Heart right ventricle (tissue), 16 donors: ENCODE measurements at regions not wholly inside any gene's neighbourhood (a gene's known extent, or its start where the extent isn't known, plus 50 kb on each side); places are given as distances from the start of the nearest gene placed in this dataset.
A peak's percentile ranks its signal among the peaks of the same experiment; 100 is the strongest.

Experiments used
- ATAC-seq, 8 donors: fragments of 200-7000 bp; cut with Tn5 transposase; one replicate each; pipeline ENCODE4 v1.9.1; 2020; ENCODE audit warnings: mild to moderate bottlenecking in 8 of 8, moderate library complexity in 8 of 8, moderate number of reproducible peaks in 1 of 8
- DNase-seq, 2 donors: peaks; one replicate each; pipeline ENCODE4 v3.0.0-alpha.2; 2020
- H3K27ac ChIP-seq, 10 donors: fragments of 200-600 bp; sonication (generic) in 2 of 10; one replicate each; pipeline versions ENCODE4 v1.5.0 to v1.8.0; 2020 to 2022; ENCODE audit warnings: mild to moderate bottlenecking in 3 of 10
- H3K27me3 ChIP-seq, 7 donors: fragments of 200-600 bp; one replicate each; pipeline ENCODE4 v1.8.0; 2021 to 2022; ENCODE audit warnings: mild to moderate bottlenecking in 2 of 7
- H3K36me3 ChIP-seq, 9 donors: fragments of 200-600 bp; sonication (generic) in 1 of 9; one replicate each; pipeline versions ENCODE4 v1.5.0 to v1.8.0; 2020 to 2022; ENCODE audit warnings: mild to moderate bottlenecking in 2 of 9
- H3K4me1 ChIP-seq, 9 donors: fragments of 200-600 bp; sonication (generic) in 1 of 9; one replicate each; pipeline versions ENCODE4 v1.5.0 to v1.8.0; 2020 to 2022; ENCODE audit warnings: mild to moderate bottlenecking in 4 of 9
- H3K4me3 ChIP-seq, 10 donors: fragments of 200-600 bp; sonication (generic) in 2 of 10; one replicate each; pipeline versions ENCODE4 v1.5.0 to v1.8.0; 2020 to 2022; ENCODE audit warnings: mild to moderate bottlenecking in 7 of 10, moderate library complexity in 2 of 10
- H3K9me3 ChIP-seq, 11 donors: fragments of 200-600 bp in 10 of 11; sonication (generic) in 2 of 11; one replicate each; pipeline versions ENCODE4 v1.5.0 to v1.8.0; 2013 to 2022; ENCODE audit warnings: mild to moderate bottlenecking in 2 of 11, control low read depth in 1 of 11, moderate library complexity in 1 of 11
- CTCF ChIP-seq, 9 donors: fragments of 200-600 bp; sonication (generic) in 2 of 9; IDR thresholded peaks; one replicate each; pipeline versions ENCODE4 v1.5.0 to v1.8.0; 2021 to 2022; ENCODE audit warnings: antibody characterized with exemption in 9 of 9, mild to moderate bottlenecking in 5 of 9, moderate library complexity in 1 of 9
- WGBS, 2 donors: extraction: QIAGEN DNeasy Blood & Tissue Kit; methylation state at CpG; one replicate each; pipeline ENCODE4 v1.1.7; 2013; ENCODE audit warnings: inconsistent platforms in 1 of 2; 5-methylcytosine and 5-hydroxymethylcytosine counted together
- intact Hi-C, 10 donors: fragments of 100-400 bp; cut with DNase I; formaldehyde crosslinking; loops; one replicate each; pipeline versions ENCODE4 v1.11.1 to v1.14.2; 2022
- donor health status: Arrhythmogenic right ventricular cardiomyopathy.
- donor health status: ischemic (EF 13 %, LVEDD 7.1; RV severe dilation, severe dysfunction).
- donor health status: healthy with polysubstance abuse.
- donor health status: DM: no; HTN: yes; CAD: no.
- donor health status: DM: no; HTN: no; CAD: no.
- donor health status: ischemic (EF 25% LVEDD 6.9; RV normal size, moderate dysfunction).
- donor health status: ischemic (EF 25% LVEDD 5.7; RV mildly dilated, moderate dysfunction).
- donor health status: healthy.
- donor health status: DM: yes; HTN: yes; CAD: no.
- donor health status: Ischemic cardiomyopathy.
- donor health status: ischemic (EF 35%, LVEDD 5.7; RV mildly dilated, moderate dysfunction).
- donor health status: nonischemic (EF 11% LVEDD 7.7; RV severe dilation, severe dysfunction).
- donor health status: DM: yes; HTN: yes; CAD: no.
- donor health status: PGD.
- donor health status: ischemic (EF 29% LVEDD 5.4; RV normal size, mild dysfunction).
- donor health status: nonischemic (EF 23%, LVEDD 6.1; RV moderate dilation, normal function).

- WGBS, 2 donors = 76 to 81% methylated on average over 8 of the region's 8 CpGs
- peaks cover 0 to 13% (median 0%) of the 10 kb centered on the region in 9 donors for H3K4me1 ChIP-seq
- intact Hi-C loops = no loop called here
- H3K9me3 ChIP-seq = no peaks in the 10 kb centered on the region
- H3K36me3 ChIP-seq = no peaks in the 10 kb centered on the region
- no peak for TF ChIP-seq CTCF (IDR thresholded peaks at IDR 0.05)
- no peak for ATAC-seq
- H3K27ac ChIP-seq = peak overlapping the region in 2 of 10 donors; percentile 21 to 35
- no peaks in the 10 kb centered on the region for H3K27me3 ChIP-seq
- DNase-seq = no peak
- H3K4me3 ChIP-seq = no peak overlapping the region
Measured at GRCh38 chr18:60894254-60894945, 438.8 kb upstream of the CDH20 start.

DNA sequence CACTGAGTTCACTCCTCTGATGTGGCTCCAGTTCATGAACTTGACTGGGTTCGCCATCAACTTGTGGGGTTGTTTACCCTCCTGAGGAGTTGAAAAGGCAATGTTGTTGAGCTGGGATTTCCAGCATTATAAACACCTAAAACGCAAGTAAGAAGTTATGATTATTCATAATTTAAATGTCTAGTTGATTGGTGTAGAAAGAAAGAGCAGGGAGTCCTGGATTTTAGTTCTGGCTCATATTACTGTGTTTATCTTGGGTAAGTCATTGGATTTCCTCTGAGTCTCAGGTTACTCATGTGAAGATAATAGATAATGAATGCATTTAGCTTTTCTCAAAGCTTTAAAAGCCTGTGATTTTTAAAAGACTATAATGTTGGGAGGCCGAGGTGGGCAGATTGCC, 438.0 kb upstream of the CDH20 start:
- intact Hi-C loops = no loop called here
- H3K4me3 ChIP-seq = no peak overlapping the region
- no peak overlapping the region for H3K27ac ChIP-seq
- no peaks in the 10 kb centered on the region for H3K36me3 ChIP-seq
- no peaks in the 10 kb centered on the region for H3K27me3 ChIP-seq
- no peaks in the 10 kb centered on the region for H3K9me3 ChIP-seq
- no peak for TF ChIP-seq CTCF (IDR thresholded peaks at IDR 0.05)
- H3K4me1 ChIP-seq = peaks cover 0 to 13% (median 0%) of the 10 kb centered on the region in 9 donors
- DNase-seq (no peak), ATAC-seq (no peak)
- WGBS, 2 donors = 82 to 90% methylated on average over 3 of the region's 3 CpGs

- H3K27me3 ChIP-seq = no peaks in the 10 kb centered on the region
- H3K36me3 ChIP-seq = no peaks in the 10 kb centered on the region
- no peak overlapping the region for H3K4me3 ChIP-seq
- ATAC-seq (no peak), DNase-seq (no peak)
- no peak for TF ChIP-seq CTCF (IDR thresholded peaks at IDR 0.05)
- intact Hi-C loops = no loop called here
- 78 to 80% methylated on average over 4 of the region's 4 CpGs for WGBS, 2 donors
- H3K27ac ChIP-seq = no peak overlapping the region
- no peaks in the 10 kb centered on the region for H3K9me3 ChIP-seq
- H3K4me1 ChIP-seq = peaks cover 0 to 12% (median 0%) of the 10 kb centered on the region in 9 donors
Measured at GRCh38 chr18:60898111-60898510, 435.1 kb upstream of the CDH20 start.

GRCh38 chr18:60905699-60906098, 427.5 kb upstream of the CDH20 start:
- no peaks in the 10 kb centered on the region for H3K9me3 ChIP-seq
- H3K36me3 ChIP-seq = no peaks in the 10 kb centered on the region
- H3K4me3 ChIP-seq = no peak overlapping the region
- peaks cover 0 to 17% (median 0%) of the 10 kb centered on the region in 9 donors for H3K4me1 ChIP-seq
- H3K27ac ChIP-seq = peak overlapping the region in 2 of 10 donors; percentile 6 to 17
- ATAC-seq (peak in 7 of 8 donors; percentile 62 to 91 (median 76)), DNase-seq (peak in 1 of 2 donors; percentile 14)
- H3K27me3 ChIP-seq = no peaks in the 10 kb centered on the region
- 29 to 41% methylated on average over 3 of the region's 3 CpGs for WGBS, 2 donors
- TF ChIP-seq CTCF (IDR thresholded peaks at IDR 0.05) = no peak
- intact Hi-C loops = no loop called here
